ENCODE measurements at regions not wholly inside any gene's neighbourhood (a gene's known extent, or its start where the extent isn't known, plus 50 kb on each side); places are given as distances from the start of the nearest gene placed in this dataset.

GRCh38 chr21:38205940-38206339, 50.9 kb upstream of the KCNJ15 start:
- ChIA-PET POLR2A (no interaction called here), CTCF (interaction anchor here (1.6 kb wide), 1 partner anchor 13 kb away, joined by 4 read pairs; no protein-coding TSS in a partner anchor)
- no peak for DNase-seq (ENCODE audit: extremely low spot score)
- TF ChIP-seq ELF4 (IDR thresholded peaks at IDR 0.05) (no peak), NFRKB (IDR thresholded peaks at IDR 0.05) (no peak), BHLHE40 (IDR thresholded peaks at IDR 0.05; ENCODE audit: borderline replicate concordance) (no peak), ZNF384 (IDR thresholded peaks at IDR 0.05) (no peak), FOXM1 (IDR thresholded peaks at IDR 0.05; ENCODE audit: borderline replicate concordance) (no peak), ARNT (IDR thresholded peaks at IDR 0.05) (no peak), SUZ12 (IDR thresholded peaks at IDR 0.05) (no peak), CTBP1 (IDR thresholded peaks at IDR 0.05; ENCODE audit: borderline replicate concordance) (no peak), FOXK2 (IDR thresholded peaks at IDR 0.05) (no peak), TARDBP (IDR thresholded peaks at IDR 0.05) (no peak), LEF1 (IDR thresholded peaks at IDR 0.05; ENCODE audit: borderline replicate concordance) (no peak), FOXA1 (IDR thresholded peaks at IDR 0.05) (no peak), L3MBTL2 (conservative IDR thresholded peaks at IDR 0.05) (no peak)

DNA sequence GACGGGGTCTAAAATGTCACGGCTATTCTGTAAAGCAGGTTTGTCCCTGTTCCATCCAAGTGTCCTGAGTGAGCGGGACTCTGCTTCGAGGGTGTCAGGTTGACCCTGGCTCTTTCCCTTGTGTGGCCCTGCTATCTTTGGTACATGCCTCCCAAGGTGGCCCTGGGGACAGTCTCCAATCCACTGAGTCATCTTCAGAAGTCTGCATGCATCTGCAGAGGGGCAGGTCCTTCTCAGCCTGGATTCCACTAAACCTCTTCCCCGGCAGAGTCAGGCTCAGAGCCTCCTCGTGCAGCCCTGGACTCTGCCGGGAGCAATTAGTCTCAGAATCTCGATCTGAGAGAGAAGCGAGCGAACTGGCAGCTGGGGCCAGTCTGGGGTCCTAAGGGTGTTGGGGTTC, 50.1 kb upstream of the KCNJ15 start:
- CTCF ChIA-PET: no interaction called here
- no peak for DNase-seq (ENCODE audit: extremely low spot score)
- TF ChIP-seq BHLHE40 (IDR thresholded peaks at IDR 0.05; ENCODE audit: borderline replicate concordance): no peak
- TF ChIP-seq, protein P1, sequence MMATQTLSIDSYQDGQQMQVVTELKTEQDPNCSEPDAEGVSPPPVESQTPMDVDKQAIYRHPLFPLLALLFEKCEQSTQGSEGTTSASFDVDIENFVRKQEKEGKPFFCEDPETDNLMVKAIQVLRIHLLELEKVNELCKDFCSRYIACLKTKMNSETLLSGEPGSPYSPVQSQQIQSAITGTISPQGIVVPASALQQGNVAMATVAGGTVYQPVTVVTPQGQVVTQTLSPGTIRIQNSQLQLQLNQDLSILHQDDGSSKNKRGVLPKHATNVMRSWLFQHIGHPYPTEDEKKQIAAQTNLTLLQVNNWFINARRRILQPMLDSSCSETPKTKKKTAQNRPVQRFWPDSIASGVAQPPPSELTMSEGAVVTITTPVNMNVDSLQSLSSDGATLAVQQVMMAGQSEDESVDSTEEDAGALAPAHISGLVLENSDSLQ (IDR thresholded peaks at IDR 0.05): no peak
- POLR2A ChIA-PET: no interaction called here
